ENCODE measurements at regions not wholly inside any gene's neighbourhood (a gene's known extent, or its start where the extent isn't known, plus 50 kb on each side); places are given as distances from the start of the nearest gene placed in this dataset.

GRCh38 chr2:176461809-176462670 is 192.8 kb downstream of the MTX2 start (continued):
- TF ChIP-seq FOXP4 (CRISPR knock-in tag; IDR thresholded peaks at IDR 0.05): no peak
- TF ChIP-seq OVOL2 (CRISPR knock-in tag; IDR thresholded peaks at IDR 0.05; ENCODE audit: borderline replicate concordance): no peak

GRCh38 chr2:176463546-176463945 is 194.3 kb downstream of the MTX2 start:
- no peaks in the 10 kb centered on the region for H3K36me3 Mint-ChIP-seq
- TF ChIP-seq ZBTB43 (CRISPR knock-in tag; IDR thresholded peaks at IDR 0.05) (no peak), ATF2 (CRISPR knock-in tag; IDR thresholded peaks at IDR 0.05; ENCODE audit: borderline replicate concordance, low read depth) (no peak), CREM (CRISPR knock-in tag; IDR thresholded peaks at IDR 0.05) (no peak), AFF4 (CRISPR knock-in tag; IDR thresholded peaks at IDR 0.05; ENCODE audit: borderline replicate concordance) (no peak), FOXP1 (CRISPR knock-in tag; IDR thresholded peaks at IDR 0.05; ENCODE audit: borderline replicate concordance) (no peak), E2F4 (CRISPR knock-in tag; IDR thresholded peaks at IDR 0.05; ENCODE audit: borderline replicate concordance, low read depth) (no peak), E2F5 (CRISPR knock-in tag; IDR thresholded peaks at IDR 0.05) (no peak), IRF2 (CRISPR knock-in tag; IDR thresholded peaks at IDR 0.05; ENCODE audit: borderline replicate concordance, low read depth) (no peak), NFYB (CRISPR knock-in tag; conservative IDR thresholded peaks at IDR 0.05; ENCODE audit: low read depth) (no peak), PRDM15 (CRISPR knock-in tag; IDR thresholded peaks at IDR 0.05) (no peak), MAX (CRISPR knock-in tag; IDR thresholded peaks at IDR 0.05) (no peak), NR1H2 (CRISPR knock-in tag; IDR thresholded peaks at IDR 0.05) (no peak), ATF6 (CRISPR knock-in tag; IDR thresholded peaks at IDR 0.05) (no peak), ZBTB21 (CRISPR knock-in tag; IDR thresholded peaks at IDR 0.05; ENCODE audit: borderline replicate concordance) (no peak), ZNF423 (CRISPR knock-in tag; IDR thresholded peaks at IDR 0.05) (no peak)

More at GRCh38 chr2:176463546-176463945, 194.3 kb downstream of the MTX2 start:
- no peak for ATAC-seq
- H3K9me3 Mint-ChIP-seq: no peaks in the 10 kb centered on the region
- CTCF ChIA-PET: interaction anchor here (1.1 kb wide), 1 partner anchor 8 kb away, joined by 3 read pairs; no protein-coding TSS in a partner anchor
- no peak for DNase-seq (ENCODE audit: low spot score)
- H3K4me3 Mint-ChIP-seq: no peak overlapping the region
- H3K27me3 Mint-ChIP-seq (ENCODE audit: low read depth): no peaks in the 10 kb centered on the region
- POLR2A ChIA-PET: no interaction called here
- H3K27ac Mint-ChIP-seq: no peak overlapping the region
- H3K4me1 Mint-ChIP-seq: peaks cover 15% of the 10 kb centered on the region

All from WTC11 (cell line).